Transverse colon (tissue), 4 donors: ENCODE measurements at regions not wholly inside any gene's neighbourhood (a gene's known extent, or its start where the extent isn't known, plus 50 kb on each side); places are given as distances from the start of the nearest gene placed in this dataset.
A peak's percentile ranks its signal among the peaks of the same experiment; 100 is the strongest.

Source experiments
- DNase-seq: peaks from one replicate; pipeline ENCODE4 v3.0.0-alpha.2; 2019
- H3K27ac ChIP-seq, 4 donors: fragments of 200-600 bp; sonication (generic); 2 replicates each; pipeline ENCODE4 v1.5.1; 2016 to 2018; ENCODE audit warnings: inconsistent platforms in 4 of 4
- H3K27me3 ChIP-seq: fragments of 200-600 bp; sonication (generic); 2 replicates; pipeline ENCODE4 v1.5.1; 2017; ENCODE audit warnings: inconsistent platforms
- H3K36me3 ChIP-seq, 4 donors: fragments of 200-600 bp; sonication (generic); 2 replicates each; pipeline ENCODE4 v1.5.1; 2017 to 2019; ENCODE audit warnings: inconsistent platforms in 4 of 4
- H3K4me1 ChIP-seq, 4 donors: fragments of 200-600 bp; sonication (generic); 2 replicates each; pipeline ENCODE4 v1.5.1; 2017 to 2020; ENCODE audit warnings: inconsistent platforms in 4 of 4
- H3K4me3 ChIP-seq, 4 donors: fragments of 200-600 bp; sonication (generic); 1 replicate in 1 of 4; 2 replicates in 3 of 4; pipeline versions ENCODE4 v1.5.1 to v1.6.1; 2017 to 2019; ENCODE audit warnings: inconsistent platforms in 4 of 4
- H3K9me3 ChIP-seq, 2 donors: fragments of 200-600 bp; sonication (generic); 2 replicates each; pipeline ENCODE4 v1.5.1; 2017 to 2019; ENCODE audit warnings: inconsistent platforms in 2 of 2
- CTCF ChIP-seq, 5 experiments: fragments of 200-600 bp in 3 of 5; fragments of 450-650 bp in 2 of 5; sonication (generic) in 3 of 5; IDR thresholded peaks; 1 replicate in 2 of 5; 2 replicates in 3 of 5; pipeline ENCODE4 v1.5.1; 2016 to 2017; ENCODE audit warnings: antibody characterized with exemption in 5 of 5, inconsistent platforms in 3 of 5, mild to moderate bottlenecking in 2 of 5, moderate library complexity in 1 of 5
- EP300 ChIP-seq: sonication (generic); formaldehyde crosslinking; IDR thresholded peaks from one replicate; pipeline ENCODE4 v1.6.1; 2017; ENCODE audit warnings: antibody characterized with exemption, low read depth
- POLR2A ChIP-seq: fragments of 450-650 bp; IDR thresholded peaks from one replicate; pipeline ENCODE4 v1.6.1; 2016; ENCODE audit warnings: antibody characterized with exemption, mild to moderate bottlenecking, moderate library complexity
- POLR2AphosphoS5 ChIP-seq, 3 donors: sonication (generic); formaldehyde crosslinking; IDR thresholded peaks; one replicate each; pipeline ENCODE4 v1.6.1; 2016; ENCODE audit warnings: antibody characterized with exemption in 3 of 3
- WGBS, 2 donors: methylation state at CpG; one replicate each; pipeline ENCODE4 v1.1.5; 2018; ENCODE audit warnings: low coverage in 1 of 2; 5-methylcytosine and 5-hydroxymethylcytosine counted together
- in situ Hi-C, 4 donors: fragments of 200-750 bp; cut with MboI; loops; one replicate each; pipeline versions ENCODE4 v1.15.0 to v1.15.1; 2017; ENCODE audit warnings: low sequenced_read_pairs in 3 of 4, low pct_ligation_motif_present in 1 of 4, low pct_unique_long_range_greater_than_20kb in 1 of 4
- intact Hi-C: fragments of 100-400 bp; cut with DNase I; formaldehyde crosslinking; loops from one replicate; pipeline ENCODE4 v1.15.1; 2023; ENCODE audit warnings: low total_unique reads

- intact Hi-C loops (no loop called here), in situ Hi-C loops (no loop called here)
- no peak for DNase-seq
- peak overlapping the region in 1 of 4 donors; percentile 24 for H3K27ac ChIP-seq
- no peaks in the 10 kb centered on the region for H3K9me3 ChIP-seq
- peaks cover 0 to 12% (median 0%) of the 10 kb centered on the region in 4 donors for H3K4me1 ChIP-seq
- TF ChIP-seq POLR2AphosphoS5 (IDR thresholded peaks at IDR 0.05) = no peak
- TF ChIP-seq EP300 = no peak
- no peak for TF ChIP-seq POLR2A
- TF ChIP-seq CTCF (IDR thresholded peaks at IDR 0.05) = no peak
- H3K4me3 ChIP-seq = no peak overlapping the region
- no peaks in the 10 kb centered on the region for H3K36me3 ChIP-seq
- H3K27me3 ChIP-seq = no peaks in the 10 kb centered on the region
- WGBS, 2 donors = 80 to 85% methylated on average over 2 of the region's 2 CpGs
These were observed 87.9 kb downstream of the RAP2B start for GRCh38 chr3:153249906-153250305.

- Histone ChIP-seq H3K4me1 (peaks cover 0 to 12% (median 0%) of the 10 kb centered on the region in 4 donors), H3K4me3 (no peak overlapping the region), H3K36me3 (no peaks in the 10 kb centered on the region), H3K27me3 (no peaks in the 10 kb centered on the region), H3K27ac (peak overlapping the region in 1 of 4 donors; percentile 24), H3K9me3 (no peaks in the 10 kb centered on the region)
- intact Hi-C loops = no loop called here
- no peak for DNase-seq
- in situ Hi-C loops = no loop called here
- 61 to 64% methylated on average over 2 of the region's 2 CpGs for WGBS, 2 donors
- no peak for TF ChIP-seq POLR2A
- no peak for TF ChIP-seq POLR2AphosphoS5 (IDR thresholded peaks at IDR 0.05)
- TF ChIP-seq EP300 = no peak
- no peak for TF ChIP-seq CTCF (IDR thresholded peaks at IDR 0.05)
These were observed 88.4 kb downstream of the RAP2B start for GRCh38 chr3:153250446-153250845.

- TF ChIP-seq POLR2AphosphoS5 (IDR thresholded peaks at IDR 0.05) (no peak), POLR2A (no peak), CTCF (IDR thresholded peaks at IDR 0.05) (no peak), EP300 (no peak)
- Histone ChIP-seq H3K36me3 (no peaks in the 10 kb centered on the region), H3K4me3 (no peak overlapping the region), H3K4me1 (peaks cover 0 to 4% (median 0%) of the 10 kb centered on the region in 4 donors), H3K27me3 (no peaks in the 10 kb centered on the region), H3K27ac (no peak overlapping the region), H3K9me3 (no peaks in the 10 kb centered on the region)
- 81 to 95% methylated on average over 3 of the region's 3 CpGs for WGBS, 2 donors
- in situ Hi-C loops (no loop called here), intact Hi-C loops (no loop called here)
- DNase-seq = no peak
These were observed 90.9 kb downstream of the RAP2B start for GRCh38 chr3:153252963-153253362.

- WGBS, 2 donors = 84 to 88% methylated on average over 5 of the region's 5 CpGs
- Histone ChIP-seq H3K9me3 (no peaks in the 10 kb centered on the region), H3K36me3 (no peaks in the 10 kb centered on the region), H3K4me1 (no peaks in the 10 kb centered on the region), H3K27ac (no peak overlapping the region), H3K27me3 (no peaks in the 10 kb centered on the region), H3K4me3 (no peak overlapping the region)
- no peak for DNase-seq
- in situ Hi-C loops = no loop called here
- intact Hi-C loops = no loop called here
- TF ChIP-seq CTCF (IDR thresholded peaks at IDR 0.05) (no peak), POLR2A (no peak), EP300 (no peak), POLR2AphosphoS5 (IDR thresholded peaks at IDR 0.05) (no peak)
These were observed 92.3 kb downstream of the RAP2B start for GRCh38 chr3:153254361-153254760.
